GM23248 (cell line): ENCODE measurements at regions not wholly inside any gene's neighbourhood (a gene's known extent, or its start where the extent isn't known, plus 50 kb on each side); places are given as distances from the start of the nearest gene placed in this dataset.

Experiments used
- EZH2 ChIP-seq: fragments of 200-600 bp; sonication (generic); IDR thresholded peaks from 2 replicates; pipeline ENCODE4 v1.6.1; 2018; ENCODE audit warnings: antibody characterized with exemption, mild to moderate bottlenecking; ENCODE audit not compliant: insufficient read depth, poor library complexity, severe bottlenecking
- EZH2phosphoT487 ChIP-seq: fragments of 200-600 bp; sonication (generic); IDR thresholded peaks from 2 replicates; pipeline ENCODE4 v1.6.1; 2018; ENCODE audit warnings: antibody characterized with exemption, moderate library complexity, mild to moderate bottlenecking, low read depth; ENCODE audit not compliant: insufficient read depth

- no peak for TF ChIP-seq EZH2
- TF ChIP-seq EZH2phosphoT487: no peak
These were observed 1204.3 kb downstream of the UQCRFS1 start for GRCh38 chr19:28008695-28009094.
